NB4 (cell line): ENCODE measurements at regions not wholly inside any gene's neighbourhood (a gene's known extent, or its start where the extent isn't known, plus 50 kb on each side); places are given as distances from the start of the nearest gene placed in this dataset.
A peak's percentile ranks its signal among the peaks of the same experiment; 100 is the strongest.
"Not testable (repeated sequence)": the region's sequence is repeated elsewhere in the genome, so short reads cannot be mapped to it uniquely, and the experiment has no call there.

ENCODE experiments used
- DNase-seq: peaks from one replicate; pipeline ENCODE4 v3.0.0; 2010; ENCODE audit warnings: low read depth
- H3K4me3 ChIP-seq: one replicate; pipeline ENCODE4 v1.5.1; 2011; ENCODE audit warnings: mild to moderate bottlenecking, low read depth, low read length, moderate library complexity
- MYC ChIP-seq: IDR thresholded peaks from 2 replicates; pipeline ENCODE4 v1.6.1; 2011; ENCODE audit warnings: low read depth, low read length
- POLR2A ChIP-seq: IDR thresholded peaks from 2 replicates; pipeline ENCODE4 v1.6.1; 2011; ENCODE audit warnings: mild to moderate bottlenecking; ENCODE audit not compliant: insufficient read length; ENCODE audit errors: extremely low read depth
- TF ChIP-seq, protein P1 (sequence below): IDR thresholded peaks from 2 replicates; pipeline ENCODE4 v1.6.1; 2011; ENCODE audit warnings: low read depth, low read length
- TF ChIP-seq, protein P2 (sequence below): IDR thresholded peaks from one replicate; pipeline ENCODE4 v1.5.1; 2012; ENCODE audit warnings: low read depth, low read length

DNA sequence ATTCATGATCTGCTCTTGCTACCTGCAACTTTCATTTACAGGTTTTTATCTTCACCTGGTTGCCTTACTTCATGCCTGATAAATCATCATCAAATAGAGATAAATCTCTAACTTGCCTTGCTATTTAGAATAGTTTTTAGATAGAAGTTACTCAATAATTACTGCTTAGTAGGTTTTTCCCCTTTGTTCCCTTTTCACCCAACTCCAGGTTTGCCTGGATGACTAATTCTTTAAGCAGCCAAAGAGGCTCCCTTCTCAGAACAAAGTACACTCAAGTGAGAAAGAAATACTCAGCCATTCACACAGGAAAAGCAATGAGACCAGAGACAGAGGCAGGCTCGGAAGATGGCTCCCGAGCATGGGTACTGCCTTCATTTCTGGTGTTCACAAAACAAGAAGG, 268.1 kb upstream of the CRBN start:
- H3K4me3 ChIP-seq, result no peak overlapping the region
- TF ChIP-seq, protein P1, sequence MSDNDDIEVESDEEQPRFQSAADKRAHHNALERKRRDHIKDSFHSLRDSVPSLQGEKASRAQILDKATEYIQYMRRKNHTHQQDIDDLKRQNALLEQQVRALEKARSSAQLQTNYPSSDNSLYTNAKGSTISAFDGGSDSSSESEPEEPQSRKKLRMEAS, result no peak
- TF ChIP-seq MYC (no peak), POLR2A (no peak)
- TF ChIP-seq, protein P2, sequence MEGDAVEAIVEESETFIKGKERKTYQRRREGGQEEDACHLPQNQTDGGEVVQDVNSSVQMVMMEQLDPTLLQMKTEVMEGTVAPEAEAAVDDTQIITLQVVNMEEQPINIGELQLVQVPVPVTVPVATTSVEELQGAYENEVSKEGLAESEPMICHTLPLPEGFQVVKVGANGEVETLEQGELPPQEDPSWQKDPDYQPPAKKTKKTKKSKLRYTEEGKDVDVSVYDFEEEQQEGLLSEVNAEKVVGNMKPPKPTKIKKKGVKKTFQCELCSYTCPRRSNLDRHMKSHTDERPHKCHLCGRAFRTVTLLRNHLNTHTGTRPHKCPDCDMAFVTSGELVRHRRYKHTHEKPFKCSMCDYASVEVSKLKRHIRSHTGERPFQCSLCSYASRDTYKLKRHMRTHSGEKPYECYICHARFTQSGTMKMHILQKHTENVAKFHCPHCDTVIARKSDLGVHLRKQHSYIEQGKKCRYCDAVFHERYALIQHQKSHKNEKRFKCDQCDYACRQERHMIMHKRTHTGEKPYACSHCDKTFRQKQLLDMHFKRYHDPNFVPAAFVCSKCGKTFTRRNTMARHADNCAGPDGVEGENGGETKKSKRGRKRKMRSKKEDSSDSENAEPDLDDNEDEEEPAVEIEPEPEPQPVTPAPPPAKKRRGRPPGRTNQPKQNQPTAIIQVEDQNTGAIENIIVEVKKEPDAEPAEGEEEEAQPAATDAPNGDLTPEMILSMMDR, result no peak
- DNase-seq, result no peak

DNA sequence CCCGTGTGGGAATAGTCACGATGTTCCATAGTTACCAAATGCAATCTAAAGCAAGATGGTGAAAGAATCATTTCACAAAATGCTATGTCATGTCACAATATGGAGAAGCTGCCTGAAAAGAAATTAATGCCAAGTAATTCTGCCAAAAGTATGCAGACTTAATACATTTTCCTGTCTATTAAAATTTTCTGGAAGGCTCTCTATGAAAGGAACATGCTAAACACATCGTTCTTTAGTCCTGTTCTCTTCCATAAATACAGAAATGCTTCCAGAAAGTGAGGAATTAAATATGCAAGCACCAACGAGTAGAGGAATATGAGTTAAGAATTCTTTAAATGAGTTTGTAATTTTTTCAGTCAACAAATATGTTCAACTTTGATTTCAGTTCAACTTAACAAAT, 266.8 kb upstream of the CRBN start:
- TF ChIP-seq, protein P1, result no peak
- TF ChIP-seq POLR2A, result no peak
- TF ChIP-seq, protein P2, result no peak
- no peak for TF ChIP-seq MYC

DNA sequence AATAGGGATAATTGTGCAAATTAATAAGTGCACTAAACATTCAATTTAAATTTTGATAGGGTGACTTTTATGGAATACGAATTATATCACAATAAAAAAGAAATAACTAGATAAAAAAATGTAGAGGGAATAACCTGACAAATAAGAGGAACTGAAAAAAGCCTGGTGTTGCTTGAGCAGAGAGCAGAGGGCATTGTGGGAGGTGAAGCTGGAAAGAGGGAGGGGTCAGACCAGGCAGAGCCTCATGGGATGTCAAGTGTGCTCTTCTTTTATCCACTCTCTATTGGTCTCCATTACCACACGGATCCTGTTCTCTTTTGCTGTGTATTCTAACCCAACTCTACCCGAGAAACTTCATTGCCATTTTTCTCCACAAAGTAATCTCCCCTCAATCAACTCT, 264.0 kb upstream of the CRBN start:
- H3K4me3 ChIP-seq, result no peak overlapping the region
- TF ChIP-seq POLR2A, result no peak
- TF ChIP-seq, protein P2, result no peak
- peak; percentile 9 for DNase-seq

More for the DNA sequence above, 266.8 kb upstream of the CRBN start:
- no peak overlapping the region for H3K4me3 ChIP-seq
- no peak for DNase-seq

DNA sequence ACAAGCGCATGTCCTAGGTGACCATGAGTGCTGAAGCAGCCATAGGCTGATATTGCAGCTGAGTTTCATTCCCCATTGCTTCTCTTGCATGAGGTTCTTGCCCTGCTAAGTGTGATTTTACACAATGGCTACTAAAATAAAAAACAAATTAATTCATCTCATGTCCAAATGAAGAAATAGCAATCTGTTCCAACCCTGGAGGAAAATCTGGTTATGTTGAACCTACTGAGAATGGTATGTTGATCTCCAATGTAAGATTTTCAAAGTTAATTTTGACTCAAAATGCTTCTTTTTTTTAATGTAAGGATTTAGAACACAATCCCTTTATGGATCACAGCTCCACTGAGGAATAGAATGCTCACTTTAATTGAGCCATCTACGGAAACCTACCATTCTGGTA, 254.2 kb upstream of the CRBN start:
- no peak overlapping the region for H3K4me3 ChIP-seq
- no peak for DNase-seq
- TF ChIP-seq, protein P1, result no peak
- TF ChIP-seq MYC, result no peak

DNA sequence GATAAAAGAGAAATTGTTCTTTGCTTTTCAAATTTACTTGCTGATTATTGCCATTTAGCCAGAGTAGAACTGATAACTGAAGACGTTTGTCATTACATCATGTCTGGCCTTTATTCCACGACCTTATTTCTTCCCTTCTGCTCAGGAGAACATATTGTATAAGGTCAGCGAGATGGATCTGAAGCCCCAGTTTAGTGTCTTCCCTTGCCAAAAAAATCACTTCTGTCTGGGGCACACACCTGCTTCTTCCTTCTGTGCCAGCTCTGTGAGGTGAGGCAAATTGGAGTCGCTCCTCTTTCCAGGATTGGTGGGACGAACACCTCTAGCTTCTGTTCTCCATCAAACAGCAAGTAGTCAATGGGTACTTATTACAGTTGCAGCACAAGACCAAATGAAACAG, 250.3 kb upstream of the CRBN start:
- TF ChIP-seq, protein P2, result no peak
- TF ChIP-seq POLR2A, result no peak
- TF ChIP-seq MYC, result no peak
- TF ChIP-seq, protein P1, result no peak
- H3K4me3 ChIP-seq, result no peak overlapping the region
- no peak for DNase-seq

DNA sequence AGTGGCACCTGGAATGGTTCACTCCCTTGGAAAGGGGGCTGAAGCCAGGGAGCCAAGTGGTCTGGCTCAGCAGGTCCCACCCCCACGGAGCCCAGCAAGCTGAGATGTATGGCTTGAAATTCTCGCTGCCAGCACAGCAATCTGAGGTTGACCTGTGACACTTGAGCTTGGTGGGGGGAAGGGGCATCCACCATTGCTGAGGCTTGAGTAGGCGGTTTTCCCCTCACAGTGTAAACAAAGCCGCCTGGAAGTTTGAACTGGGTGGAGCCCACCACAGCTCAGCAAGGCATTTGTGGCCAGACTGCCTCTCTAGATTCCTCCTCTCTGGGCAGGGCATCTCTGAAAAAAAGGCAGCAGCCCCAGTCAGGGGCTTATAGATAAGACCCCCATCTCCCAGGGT, 228.2 kb upstream of the CRBN start:
- DNase-seq, H3K4me3 ChIP-seq: not testable (repeated sequence)

DNA sequence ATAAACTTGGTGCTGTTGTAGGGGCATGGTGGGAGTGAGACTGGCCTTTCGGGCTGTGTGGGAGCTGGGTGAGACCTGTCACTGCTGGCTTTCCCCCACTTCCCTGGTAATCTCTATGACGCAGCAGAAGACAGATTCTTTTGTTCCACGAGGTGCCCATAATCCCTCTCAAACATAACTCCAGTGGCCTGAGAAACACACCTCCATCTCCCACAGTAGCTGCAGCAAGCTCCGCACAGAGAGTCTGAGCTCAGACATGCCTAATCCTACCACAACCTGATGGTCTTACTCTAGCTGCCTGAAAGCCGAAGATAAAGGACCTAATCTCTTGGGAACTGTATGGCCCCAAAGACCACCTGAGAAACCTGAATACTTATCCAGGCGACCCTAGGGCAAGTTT, 225.6 kb upstream of the CRBN start:
- no peak for TF ChIP-seq MYC
- TF ChIP-seq, protein P2, result no peak
- TF ChIP-seq, protein P1, result no peak
- no peak for TF ChIP-seq POLR2A
- no peak for DNase-seq
- no peak overlapping the region for H3K4me3 ChIP-seq
